ENCODE measurements at regions not wholly inside any gene's neighbourhood (a gene's known extent, or its start where the extent isn't known, plus 50 kb on each side); places are given as distances from the start of the nearest gene placed in this dataset.

GRCh38 chr14:32254952-32255679, 52.0 kb upstream of the RNU6-8 start:
- Mint-ChIP-seq H3K9me3 (no peaks in the 10 kb centered on the region), H3K27me3 (ENCODE audit: low read depth in 2 of 2) (no peaks in the 10 kb centered on the region), H3K4me3 (no peak overlapping the region), H3K36me3 (no peaks in the 10 kb centered on the region), H3K4me1 (peaks cover 9 to 10% of the 10 kb centered on the region in 2 donors), H3K27ac (no peak overlapping the region)
- Histone ChIP-seq H3K27ac (ENCODE audit: low read length) (no peak overlapping the region), H3K27me3 (ENCODE audit: control insufficient read depth, insufficient read depth, low read length) (no peaks in the 10 kb centered on the region), H3K36me3 (ENCODE audit: control insufficient read depth, insufficient read depth, low read length) (no peaks in the 10 kb centered on the region), H3K9me3 (ENCODE audit: control insufficient read depth, insufficient read depth, low read length) (no peaks in the 10 kb centered on the region), H3K4me1 (ENCODE audit: control insufficient read depth, insufficient read depth, low read length) (no peaks in the 10 kb centered on the region), H3K4me3 (ENCODE audit: low read length) (no peak overlapping the region)
- intact Hi-C loops (cut with micrococcal nuclease): no loop called here
- peak in 1 of 2 donors; percentile 75 for DNase-seq
- peak in 2 of 3 donors; percentile 46 to 59 for ATAC-seq
- TF ChIP-seq, protein P1, sequence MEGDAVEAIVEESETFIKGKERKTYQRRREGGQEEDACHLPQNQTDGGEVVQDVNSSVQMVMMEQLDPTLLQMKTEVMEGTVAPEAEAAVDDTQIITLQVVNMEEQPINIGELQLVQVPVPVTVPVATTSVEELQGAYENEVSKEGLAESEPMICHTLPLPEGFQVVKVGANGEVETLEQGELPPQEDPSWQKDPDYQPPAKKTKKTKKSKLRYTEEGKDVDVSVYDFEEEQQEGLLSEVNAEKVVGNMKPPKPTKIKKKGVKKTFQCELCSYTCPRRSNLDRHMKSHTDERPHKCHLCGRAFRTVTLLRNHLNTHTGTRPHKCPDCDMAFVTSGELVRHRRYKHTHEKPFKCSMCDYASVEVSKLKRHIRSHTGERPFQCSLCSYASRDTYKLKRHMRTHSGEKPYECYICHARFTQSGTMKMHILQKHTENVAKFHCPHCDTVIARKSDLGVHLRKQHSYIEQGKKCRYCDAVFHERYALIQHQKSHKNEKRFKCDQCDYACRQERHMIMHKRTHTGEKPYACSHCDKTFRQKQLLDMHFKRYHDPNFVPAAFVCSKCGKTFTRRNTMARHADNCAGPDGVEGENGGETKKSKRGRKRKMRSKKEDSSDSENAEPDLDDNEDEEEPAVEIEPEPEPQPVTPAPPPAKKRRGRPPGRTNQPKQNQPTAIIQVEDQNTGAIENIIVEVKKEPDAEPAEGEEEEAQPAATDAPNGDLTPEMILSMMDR (IDR thresholded peaks at IDR 0.05): peak; percentile 48
- WGBS (ENCODE audit: insufficient coverage): 74% methylated on average over 8 of the region's 9 CpGs

DNA sequence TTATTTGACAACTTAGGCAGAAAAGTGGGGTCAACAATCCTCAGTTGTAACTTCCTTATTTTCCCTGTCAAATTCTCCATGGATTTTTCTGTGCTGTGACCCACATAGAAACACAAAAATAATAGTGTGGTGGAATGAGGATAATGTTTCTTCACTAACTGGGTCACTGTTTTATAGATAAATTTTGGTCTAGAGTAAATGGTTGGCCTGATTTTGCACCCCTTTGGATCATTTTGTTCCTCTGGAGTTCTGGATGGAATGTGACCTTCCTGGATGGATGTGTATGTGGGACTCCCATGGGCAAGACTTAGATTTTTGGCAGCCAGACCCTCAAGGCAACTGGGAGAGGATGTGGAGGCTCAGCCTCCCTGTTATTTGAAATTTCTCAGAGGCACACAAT, 52.7 kb upstream of the RNU6-8 start:
- Mint-ChIP-seq H3K9me3 (no peaks in the 10 kb centered on the region), H3K36me3 (no peaks in the 10 kb centered on the region), H3K27ac (no peak overlapping the region), H3K4me3 (no peak overlapping the region), H3K4me1 (peaks cover 9 to 10% of the 10 kb centered on the region in 2 donors), H3K27me3 (ENCODE audit: low read depth in 2 of 2) (no peaks in the 10 kb centered on the region)
- no peaks in the 10 kb centered on the region for H3K4me1 ChIP-seq (ENCODE audit: control insufficient read depth, insufficient read depth, low read length)
- intact Hi-C loops (cut with micrococcal nuclease): no loop called here
- no peaks in the 10 kb centered on the region for H3K27me3 ChIP-seq (ENCODE audit: control insufficient read depth, insufficient read depth, low read length)
- TF ChIP-seq, protein P1 (IDR thresholded peaks at IDR 0.05): no peak
- DNase-seq (no peak), ATAC-seq (no peak)
- no peak overlapping the region for H3K27ac ChIP-seq (ENCODE audit: low read length)
- H3K4me3 ChIP-seq (ENCODE audit: low read length): no peak overlapping the region
- no peaks in the 10 kb centered on the region for H3K9me3 ChIP-seq (ENCODE audit: control insufficient read depth, insufficient read depth, low read length)
- no peaks in the 10 kb centered on the region for H3K36me3 ChIP-seq (ENCODE audit: control insufficient read depth, insufficient read depth, low read length)

DNA sequence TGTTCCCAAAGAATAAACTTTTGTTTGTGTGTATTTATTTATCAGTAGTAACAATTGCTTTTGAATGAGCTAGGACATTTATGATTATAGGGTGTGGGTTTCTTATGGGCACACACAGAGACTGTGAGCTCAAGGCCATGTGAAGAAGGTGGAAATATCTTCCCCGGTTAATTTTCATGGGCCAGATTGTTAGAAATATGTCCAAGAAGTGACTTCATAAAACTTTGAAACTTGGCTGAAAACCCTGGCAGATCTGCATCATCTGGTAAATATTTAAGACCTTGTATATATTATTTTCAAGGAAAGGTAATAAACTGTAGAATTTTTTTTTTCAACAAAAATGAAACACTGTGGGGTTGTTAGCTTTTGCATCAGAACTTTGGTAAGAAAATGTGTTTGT, 53.5 kb upstream of the RNU6-8 start:
- no peaks in the 10 kb centered on the region for H3K36me3 ChIP-seq (ENCODE audit: control insufficient read depth, insufficient read depth, low read length)
- Mint-ChIP-seq H3K4me3 (no peak overlapping the region), H3K36me3 (no peaks in the 10 kb centered on the region), H3K27ac (no peak overlapping the region), H3K4me1 (peaks cover 9 to 10% of the 10 kb centered on the region in 2 donors), H3K27me3 (ENCODE audit: low read depth in 2 of 2) (no peaks in the 10 kb centered on the region), H3K9me3 (no peaks in the 10 kb centered on the region)
- H3K9me3 ChIP-seq (ENCODE audit: control insufficient read depth, insufficient read depth, low read length): no peaks in the 10 kb centered on the region
- 86% methylated on average over 1 of the region's 1 CpG for WGBS (ENCODE audit: insufficient coverage)
- H3K27ac ChIP-seq (ENCODE audit: low read length): no peak overlapping the region
- TF ChIP-seq, protein P1 (IDR thresholded peaks at IDR 0.05): no peak
- H3K27me3 ChIP-seq (ENCODE audit: control insufficient read depth, insufficient read depth, low read length): no peaks in the 10 kb centered on the region
- no peaks in the 10 kb centered on the region for H3K4me1 ChIP-seq (ENCODE audit: control insufficient read depth, insufficient read depth, low read length)
- no peak for ATAC-seq
- no peak overlapping the region for H3K4me3 ChIP-seq (ENCODE audit: low read length)
- no peak for DNase-seq
- intact Hi-C loops (cut with micrococcal nuclease): no loop called here

Measured in natural killer cell (primary cell).